ENCODE measurements at regions not wholly inside any gene's neighbourhood (a gene's known extent, or its start where the extent isn't known, plus 50 kb on each side); places are given as distances from the start of the nearest gene placed in this dataset.

DNA sequence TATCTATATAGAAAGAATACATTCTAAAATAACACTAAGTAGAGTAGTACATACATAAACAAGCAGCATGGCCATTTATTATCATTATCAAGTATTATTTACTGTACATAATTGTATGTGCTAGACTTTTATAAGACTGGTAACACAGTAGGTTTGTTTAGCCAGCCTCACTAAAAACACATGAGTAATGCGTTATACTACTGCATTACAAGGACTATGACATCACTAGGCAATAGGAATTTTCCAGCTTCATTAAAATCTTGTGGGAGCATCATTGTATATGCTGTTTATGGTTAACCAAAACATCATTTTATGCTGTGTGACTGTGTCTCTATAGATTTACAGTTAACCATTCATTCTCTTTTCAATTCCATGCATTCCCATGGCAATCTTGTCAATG, 131.7 kb upstream of the HDGFL1 start:
- TF ChIP-seq POLR2A (IDR thresholded peaks at IDR 0.05) (no peak), EP300 (IDR thresholded peaks at IDR 0.05) (no peak), POLR2AphosphoS5 (IDR thresholded peaks at IDR 0.05) (no peak)
- TF ChIP-seq, protein P1, sequence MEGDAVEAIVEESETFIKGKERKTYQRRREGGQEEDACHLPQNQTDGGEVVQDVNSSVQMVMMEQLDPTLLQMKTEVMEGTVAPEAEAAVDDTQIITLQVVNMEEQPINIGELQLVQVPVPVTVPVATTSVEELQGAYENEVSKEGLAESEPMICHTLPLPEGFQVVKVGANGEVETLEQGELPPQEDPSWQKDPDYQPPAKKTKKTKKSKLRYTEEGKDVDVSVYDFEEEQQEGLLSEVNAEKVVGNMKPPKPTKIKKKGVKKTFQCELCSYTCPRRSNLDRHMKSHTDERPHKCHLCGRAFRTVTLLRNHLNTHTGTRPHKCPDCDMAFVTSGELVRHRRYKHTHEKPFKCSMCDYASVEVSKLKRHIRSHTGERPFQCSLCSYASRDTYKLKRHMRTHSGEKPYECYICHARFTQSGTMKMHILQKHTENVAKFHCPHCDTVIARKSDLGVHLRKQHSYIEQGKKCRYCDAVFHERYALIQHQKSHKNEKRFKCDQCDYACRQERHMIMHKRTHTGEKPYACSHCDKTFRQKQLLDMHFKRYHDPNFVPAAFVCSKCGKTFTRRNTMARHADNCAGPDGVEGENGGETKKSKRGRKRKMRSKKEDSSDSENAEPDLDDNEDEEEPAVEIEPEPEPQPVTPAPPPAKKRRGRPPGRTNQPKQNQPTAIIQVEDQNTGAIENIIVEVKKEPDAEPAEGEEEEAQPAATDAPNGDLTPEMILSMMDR (IDR thresholded peaks at IDR 0.05), result no peak

All from upper lobe of left lung (tissue), 4 donors.